AG09309 (cell line): ENCODE measurements at regions not wholly inside any gene's neighbourhood (a gene's known extent, or its start where the extent isn't known, plus 50 kb on each side); places are given as distances from the start of the nearest gene placed in this dataset.

Experiments used
- DNase-seq: peaks from one replicate; pipeline ENCODE4 v3.0.0-alpha.2; 2010; ENCODE audit warnings: low read depth
- H3K4me3 ChIP-seq: 2 replicates; pipeline ENCODE4 v1.5.1; 2011; ENCODE audit warnings: mild to moderate bottlenecking, low read depth, low read length, moderate library complexity; ENCODE audit not compliant: control insufficient read depth
- TF ChIP-seq, protein P1 (sequence below): IDR thresholded peaks from 2 replicates; pipeline ENCODE4 v1.5.1; 2011; ENCODE audit warnings: mild to moderate bottlenecking, low read depth, low read length, inconsistent platforms; ENCODE audit not compliant: insufficient read depth, control insufficient read depth; ENCODE audit errors: missing control alignments

DNA sequence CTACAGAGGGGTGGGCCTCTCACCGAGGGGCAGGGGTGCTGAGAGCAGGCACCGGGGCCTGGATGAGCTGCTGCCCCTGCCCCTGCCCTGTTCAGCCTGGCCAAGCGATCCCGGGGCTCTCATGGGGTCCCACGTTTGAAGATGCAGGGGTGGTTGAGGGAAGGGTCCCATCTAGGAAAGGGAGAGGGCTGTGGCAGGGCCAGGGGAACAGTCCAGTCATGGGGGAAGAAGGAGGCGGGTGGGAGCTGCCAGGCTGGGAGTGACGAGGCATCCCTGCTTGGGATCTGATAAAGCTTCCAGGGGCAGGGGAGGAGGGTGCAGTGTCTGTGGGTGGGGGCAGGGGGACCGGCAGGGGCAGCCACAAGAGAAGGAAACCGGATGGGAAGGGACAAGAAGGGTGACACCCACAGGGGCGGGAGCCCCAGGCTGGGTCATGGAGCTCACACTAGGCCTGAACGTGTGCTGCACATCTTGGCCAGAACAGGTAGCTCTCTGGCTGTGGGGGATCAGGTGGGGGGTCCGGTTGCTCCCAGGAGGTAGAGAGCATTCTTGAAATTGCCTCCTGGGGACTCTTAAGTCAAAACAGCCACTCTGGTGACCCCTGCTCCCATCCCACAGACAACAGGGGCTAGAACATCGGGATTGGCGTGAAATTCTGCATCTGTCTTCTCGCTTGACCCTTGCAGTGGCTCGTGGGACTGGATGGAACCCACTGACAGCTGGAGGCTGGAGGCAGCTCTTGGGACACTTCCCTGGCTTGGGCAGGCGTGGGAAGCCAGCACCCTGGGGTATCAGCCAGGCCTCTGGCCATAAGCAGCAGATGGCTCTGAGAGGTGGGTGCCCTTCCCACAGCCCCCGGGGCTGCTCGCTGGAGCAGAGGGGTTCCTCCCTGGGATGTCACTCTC lies 58.0 kb upstream of the GATA5 start:
- TF ChIP-seq, protein P1, sequence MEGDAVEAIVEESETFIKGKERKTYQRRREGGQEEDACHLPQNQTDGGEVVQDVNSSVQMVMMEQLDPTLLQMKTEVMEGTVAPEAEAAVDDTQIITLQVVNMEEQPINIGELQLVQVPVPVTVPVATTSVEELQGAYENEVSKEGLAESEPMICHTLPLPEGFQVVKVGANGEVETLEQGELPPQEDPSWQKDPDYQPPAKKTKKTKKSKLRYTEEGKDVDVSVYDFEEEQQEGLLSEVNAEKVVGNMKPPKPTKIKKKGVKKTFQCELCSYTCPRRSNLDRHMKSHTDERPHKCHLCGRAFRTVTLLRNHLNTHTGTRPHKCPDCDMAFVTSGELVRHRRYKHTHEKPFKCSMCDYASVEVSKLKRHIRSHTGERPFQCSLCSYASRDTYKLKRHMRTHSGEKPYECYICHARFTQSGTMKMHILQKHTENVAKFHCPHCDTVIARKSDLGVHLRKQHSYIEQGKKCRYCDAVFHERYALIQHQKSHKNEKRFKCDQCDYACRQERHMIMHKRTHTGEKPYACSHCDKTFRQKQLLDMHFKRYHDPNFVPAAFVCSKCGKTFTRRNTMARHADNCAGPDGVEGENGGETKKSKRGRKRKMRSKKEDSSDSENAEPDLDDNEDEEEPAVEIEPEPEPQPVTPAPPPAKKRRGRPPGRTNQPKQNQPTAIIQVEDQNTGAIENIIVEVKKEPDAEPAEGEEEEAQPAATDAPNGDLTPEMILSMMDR = no peak
- no peak overlapping the region for H3K4me3 ChIP-seq
- no peak for DNase-seq

DNA sequence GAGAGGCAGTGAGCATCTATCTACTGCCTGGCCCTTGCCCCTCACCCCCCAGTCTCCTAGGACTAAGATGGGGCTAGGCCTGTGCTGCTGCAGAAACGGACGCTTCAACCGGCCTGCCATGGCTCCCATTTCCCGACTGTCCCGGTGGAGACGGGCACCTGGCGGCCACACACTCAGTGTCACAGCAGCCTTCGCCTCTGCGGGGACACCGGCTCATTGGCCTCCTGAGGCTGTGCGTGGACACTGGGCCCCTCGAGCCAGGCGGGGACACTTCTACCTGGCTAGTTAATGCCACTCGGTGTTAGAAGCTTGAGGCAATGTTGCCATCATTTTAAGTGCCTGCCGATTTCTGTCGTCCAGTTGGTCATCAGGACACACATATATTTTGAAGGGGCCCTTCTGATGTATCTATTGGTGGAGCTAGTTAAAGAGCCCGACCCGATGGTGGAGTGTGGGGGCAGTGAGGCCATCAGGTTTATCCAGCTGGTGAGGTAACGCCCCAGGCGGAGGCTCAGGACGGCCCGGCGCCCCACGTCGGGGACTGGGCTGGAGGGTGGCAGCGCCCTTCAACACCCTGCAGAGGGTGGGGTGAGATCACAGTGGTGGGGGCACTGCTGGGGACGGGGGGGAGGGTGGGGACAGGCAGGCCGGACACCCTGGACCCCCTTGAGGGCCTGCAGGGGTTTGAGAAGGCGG lies 58.9 kb upstream of the GATA5 start:
- DNase-seq = no peak
- no peak overlapping the region for H3K4me3 ChIP-seq
- TF ChIP-seq, protein P1 = no peak

DNA sequence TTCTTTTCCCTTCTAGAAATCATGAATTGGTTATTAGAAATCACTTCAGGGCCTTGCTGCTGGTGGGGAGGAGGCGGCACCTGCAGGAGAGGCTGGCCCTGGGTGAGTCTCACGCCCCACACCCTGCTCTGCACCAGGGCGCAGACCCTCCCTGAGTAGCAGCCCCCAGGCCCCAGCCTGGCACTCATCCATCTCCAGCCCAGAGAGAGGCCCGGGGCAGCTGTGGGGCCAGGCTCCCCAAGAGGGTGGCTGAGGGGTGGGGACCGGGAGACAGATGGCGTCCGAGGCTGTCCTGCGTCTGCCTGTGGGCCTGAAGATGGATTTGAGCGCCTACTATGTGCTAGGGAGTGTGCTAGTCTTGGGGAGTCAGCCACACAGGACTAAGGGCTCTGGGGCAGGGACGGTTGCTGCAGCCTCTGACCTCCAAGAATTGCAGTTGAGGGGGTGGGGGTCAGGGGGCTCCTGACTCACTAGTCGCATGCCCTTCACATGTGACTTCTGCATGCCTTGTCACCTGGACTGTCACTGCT lies 59.6 kb upstream of the GATA5 start:
- H3K4me3 ChIP-seq = no peak overlapping the region
- TF ChIP-seq, protein P1 = no peak
- DNase-seq = no peak

DNA sequence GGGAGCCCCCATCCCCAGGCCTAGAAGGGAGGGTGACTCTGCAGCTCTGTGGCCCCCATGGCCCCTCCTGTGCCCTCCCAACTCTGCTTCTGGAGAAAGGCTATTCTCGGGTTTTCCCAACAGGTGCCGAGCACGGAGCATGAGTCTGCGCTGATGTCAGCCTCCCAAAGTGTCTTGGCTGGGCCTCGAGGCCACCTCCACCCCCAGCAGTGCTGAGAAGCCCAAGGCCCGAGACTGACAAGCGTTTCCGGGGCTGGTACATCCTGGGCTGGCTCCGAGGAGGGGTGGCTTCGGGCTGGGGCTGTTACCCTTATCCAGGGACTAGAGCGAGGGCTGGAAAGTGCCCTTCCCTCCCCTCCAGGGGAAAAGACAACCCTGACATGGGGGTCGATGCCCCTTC lies 60.2 kb upstream of the GATA5 start:
- TF ChIP-seq, protein P1 = no peak
- no peak overlapping the region for H3K4me3 ChIP-seq
- no peak for DNase-seq

DNA sequence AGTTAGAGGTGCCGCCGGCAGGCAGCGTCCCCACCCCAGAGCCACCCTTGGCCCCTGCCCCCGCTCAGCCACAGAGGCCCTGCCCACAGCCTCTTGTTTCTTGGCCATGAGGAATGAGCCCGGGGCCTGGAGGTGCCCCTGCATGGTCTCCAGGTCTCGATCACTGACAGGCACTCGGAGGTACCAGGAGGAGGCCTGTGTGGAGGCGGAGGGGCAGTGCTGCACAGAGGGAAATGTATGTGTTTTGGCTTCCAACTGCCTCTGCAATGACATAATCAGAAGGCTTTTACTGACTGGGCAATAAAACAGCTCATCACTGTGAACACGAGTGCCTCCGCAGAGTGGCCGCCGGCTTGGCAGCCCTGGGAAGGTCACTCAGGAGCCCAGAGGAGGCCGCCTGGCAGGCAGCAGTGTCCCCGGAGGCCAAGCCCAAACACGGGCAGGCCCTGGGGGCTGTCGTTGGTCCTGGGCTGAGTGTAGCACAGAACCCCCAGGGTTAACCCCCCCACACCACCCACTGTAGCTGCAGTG lies 61.1 kb upstream of the GATA5 start:
- DNase-seq = no peak
- no peak overlapping the region for H3K4me3 ChIP-seq
- TF ChIP-seq, protein P1 = no peak

DNA sequence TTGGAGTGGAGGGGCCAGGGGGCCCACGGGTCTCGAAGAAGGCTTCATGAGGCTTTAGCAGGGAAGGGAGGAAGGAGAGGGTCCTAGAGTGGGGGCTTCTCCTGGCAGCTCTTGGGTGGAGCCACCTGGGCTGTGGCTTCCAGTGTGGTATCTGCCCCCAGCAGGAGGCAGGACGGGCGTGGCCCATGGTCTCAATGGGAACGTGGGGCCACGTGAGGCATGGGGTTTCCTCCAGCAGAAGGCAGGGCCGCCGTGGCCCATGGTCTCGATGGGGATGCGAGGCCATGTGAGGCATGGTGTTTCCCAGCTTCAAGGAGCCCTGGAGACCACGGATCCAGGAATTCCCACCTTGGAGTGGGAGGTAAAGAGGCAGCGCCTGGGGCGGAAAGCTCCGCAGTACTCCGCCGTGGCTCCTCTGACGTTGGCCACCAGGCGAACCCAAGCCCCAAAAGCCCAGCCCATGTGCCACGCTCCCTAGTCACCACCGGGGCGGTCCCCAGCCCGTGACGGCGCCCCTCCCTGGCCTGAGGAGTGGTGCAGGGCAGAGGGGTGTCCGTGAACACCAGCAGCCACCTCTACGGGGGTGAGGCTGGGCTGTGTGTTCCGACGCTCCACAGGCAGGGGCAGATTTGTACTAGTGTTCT lies 62.0 kb upstream of the GATA5 start:
- TF ChIP-seq, protein P1 = no peak
- DNase-seq = no peak
- H3K4me3 ChIP-seq = no peak overlapping the region
